Stimulated activated memory B cell treated with anti-CD40 and anti-IgM and Interleukin-4, amounts not matched to agents 10 μg/mL and 1 μg/mL and 100 μg/mL, for 72 hours (primary cell): ENCODE measurements at regions not wholly inside any gene's neighbourhood (a gene's known extent, or its start where the extent isn't known, plus 50 kb on each side); places are given as distances from the start of the nearest gene placed in this dataset.

Experiments used
- ATAC-seq: fragments of 150-1000 bp; cut with Tn5 transposase; 2 replicates; pipeline ENCODE4 v1.10.0; 2021
- H3K27ac Mint-ChIP-seq: one replicate; pipeline ENCODE4 v1.8.0; 2022; ENCODE audit warnings: mild to moderate bottlenecking, mixed read lengths
- H3K27me3 Mint-ChIP-seq: one replicate; pipeline ENCODE4 v1.8.0; 2022; ENCODE audit warnings: mixed read lengths
- H3K36me3 Mint-ChIP-seq: one replicate; pipeline ENCODE4 v1.8.0; 2022; ENCODE audit warnings: mixed read lengths
- H3K4me1 Mint-ChIP-seq: one replicate; pipeline ENCODE4 v1.8.0; 2022; ENCODE audit warnings: mixed read lengths
- H3K4me3 Mint-ChIP-seq: one replicate; pipeline ENCODE4 v1.8.0; 2022; ENCODE audit warnings: mild to moderate bottlenecking, moderate library complexity, mixed read lengths
- H3K9me3 Mint-ChIP-seq: one replicate; pipeline ENCODE4 v1.8.0; 2022; ENCODE audit warnings: mixed read lengths

- Mint-ChIP-seq H3K27me3 (no peaks in the 10 kb centered on the region), H3K9me3 (peaks cover 18% of the 10 kb centered on the region), H3K4me1 (peaks cover 17% of the 10 kb centered on the region)
These were observed 67.6 kb upstream of the GNAZ start for GRCh38 chr22:23002612-23003180.

GRCh38 chr22:23007823-23008222, 62.5 kb upstream of the GNAZ start:
- peaks cover 6% of the 10 kb centered on the region for H3K4me1 Mint-ChIP-seq
- H3K9me3 Mint-ChIP-seq, result no peaks in the 10 kb centered on the region
- H3K27me3 Mint-ChIP-seq, result no peaks in the 10 kb centered on the region
- no peaks in the 10 kb centered on the region for H3K36me3 Mint-ChIP-seq
- H3K27ac Mint-ChIP-seq, result no peak overlapping the region
- H3K4me3 Mint-ChIP-seq, result no peak overlapping the region
- ATAC-seq, result no peak

More at GRCh38 chr22:23002612-23003180, 67.6 kb upstream of the GNAZ start:
- no peak overlapping the region for H3K4me3 Mint-ChIP-seq
- no peak for ATAC-seq
- H3K27ac Mint-ChIP-seq, result no peak overlapping the region
- H3K36me3 Mint-ChIP-seq, result peaks cover 4% of the 10 kb centered on the region

GRCh38 chr22:23008896-23009295, 61.4 kb upstream of the GNAZ start:
- Mint-ChIP-seq H3K4me3 (no peak overlapping the region), H3K27me3 (no peaks in the 10 kb centered on the region), H3K36me3 (no peaks in the 10 kb centered on the region), H3K9me3 (no peaks in the 10 kb centered on the region), H3K4me1 (peaks cover 6% of the 10 kb centered on the region), H3K27ac (no peak overlapping the region)
- no peak for ATAC-seq
